GM18858 (cell line): ENCODE measurements at regions not wholly inside any gene's neighbourhood (a gene's known extent, or its start where the extent isn't known, plus 50 kb on each side); places are given as distances from the start of the nearest gene placed in this dataset.

ENCODE experiments used
- ATAC-seq: cut with Tn5 transposase; IDR thresholded peaks from one replicate; pipeline ENCODE4 v1.9.1; 2021; ENCODE audit not compliant: unreplicated experiment

DNA sequence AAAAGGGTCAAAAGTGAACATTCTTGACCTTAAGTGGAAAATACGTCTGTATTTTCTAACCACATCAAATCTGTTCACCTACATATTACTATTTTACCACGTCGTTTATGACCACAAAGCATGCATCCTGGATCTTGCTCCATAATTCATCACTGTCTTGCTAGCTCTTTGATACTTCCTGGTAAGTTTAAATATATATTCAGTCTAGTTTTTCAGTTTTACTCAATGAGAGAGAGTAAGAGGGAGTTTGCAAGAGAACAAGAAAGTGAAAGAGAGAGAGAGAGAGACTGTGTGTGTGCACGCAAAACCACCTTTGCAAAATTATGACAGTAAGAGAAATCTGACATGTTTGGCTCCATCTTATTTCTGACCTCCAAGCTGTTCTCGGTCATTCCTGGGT is 173.7 kb upstream of the GALNTL6 start:
- ATAC-seq: peak; percentile 93

- ATAC-seq: no peak
Observed at GRCh38 chr4:171636606-171637005, 176.6 kb upstream of the GALNTL6 start.

- no peak for ATAC-seq
Observed at GRCh38 chr4:171629737-171630136, 183.5 kb upstream of the GALNTL6 start.

- peak; percentile 98 for ATAC-seq
Observed at GRCh38 chr4:171629182-171629581, 184.0 kb upstream of the GALNTL6 start.

- ATAC-seq: no peak
Observed at GRCh38 chr4:171626554-171626953, 186.7 kb upstream of the GALNTL6 start.

GRCh38 chr4:171622729-171623128 is 190.5 kb upstream of the GALNTL6 start:
- no peak for ATAC-seq

DNA sequence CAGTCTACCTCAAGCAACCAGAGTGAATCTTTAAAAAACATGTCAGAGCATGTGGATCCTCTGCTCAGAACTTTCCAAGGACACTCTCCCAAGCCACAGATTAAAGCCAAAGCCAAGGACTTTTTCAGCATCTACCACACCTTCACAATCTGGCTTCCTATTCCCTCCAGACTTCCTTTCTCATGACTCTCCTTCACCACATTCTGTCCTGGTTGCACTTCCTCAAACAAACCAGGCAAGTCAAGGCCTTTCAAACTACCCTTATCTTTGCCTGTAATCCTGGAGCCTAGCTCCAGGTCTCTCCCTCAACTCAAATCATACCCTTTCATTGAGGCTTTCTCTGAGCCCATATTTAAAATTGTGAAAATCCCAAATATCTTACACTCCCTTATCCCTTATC is 191.6 kb upstream of the GALNTL6 start:
- peak; percentile 54 for ATAC-seq

DNA sequence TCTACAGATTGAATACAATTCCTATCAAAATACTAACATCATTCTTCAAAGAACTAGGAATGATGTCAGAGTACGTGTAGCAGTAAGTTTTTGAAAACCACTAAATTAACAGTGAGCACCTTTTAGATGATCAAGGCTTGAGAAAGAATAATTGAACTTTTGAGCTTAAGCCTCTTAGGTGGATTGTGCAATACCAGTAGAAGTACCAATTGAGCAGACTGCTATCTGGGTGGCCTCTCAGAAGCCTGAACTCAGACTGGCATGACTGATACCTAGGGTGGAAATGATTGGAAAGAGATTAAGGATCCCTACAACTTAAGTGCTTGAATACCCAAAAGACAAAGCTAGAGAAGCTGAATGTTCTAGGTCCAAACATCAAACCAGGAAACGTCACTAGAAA is 200.3 kb upstream of the GALNTL6 start:
- no peak for ATAC-seq

- no peak for ATAC-seq
Observed at GRCh38 chr4:171602638-171603355, 210.4 kb upstream of the GALNTL6 start.

GRCh38 chr4:171601091-171601490 is 212.1 kb upstream of the GALNTL6 start:
- no peak for ATAC-seq

GRCh38 chr4:171599628-171600027 is 213.6 kb upstream of the GALNTL6 start:
- ATAC-seq: no peak

DNA sequence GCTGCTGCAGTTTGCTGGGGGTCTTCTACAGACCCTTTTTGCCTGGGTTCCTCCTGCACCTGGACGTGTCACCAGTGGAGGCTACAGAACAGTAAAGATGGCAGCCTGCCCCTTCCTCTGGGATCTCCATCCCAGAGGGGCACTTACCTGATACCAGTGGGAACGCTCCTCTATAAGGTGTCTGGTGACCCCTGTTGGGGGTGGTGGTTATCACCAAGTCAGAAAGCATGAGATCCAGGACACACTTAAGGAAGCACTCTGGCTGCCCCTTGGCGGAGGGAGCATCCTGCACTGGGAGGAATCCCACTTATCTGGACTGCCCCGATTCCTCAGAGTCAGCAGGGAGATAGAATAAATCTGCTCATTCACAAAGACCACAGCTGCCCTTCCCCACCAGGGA is 218.9 kb upstream of the GALNTL6 start:
- no peak for ATAC-seq

DNA sequence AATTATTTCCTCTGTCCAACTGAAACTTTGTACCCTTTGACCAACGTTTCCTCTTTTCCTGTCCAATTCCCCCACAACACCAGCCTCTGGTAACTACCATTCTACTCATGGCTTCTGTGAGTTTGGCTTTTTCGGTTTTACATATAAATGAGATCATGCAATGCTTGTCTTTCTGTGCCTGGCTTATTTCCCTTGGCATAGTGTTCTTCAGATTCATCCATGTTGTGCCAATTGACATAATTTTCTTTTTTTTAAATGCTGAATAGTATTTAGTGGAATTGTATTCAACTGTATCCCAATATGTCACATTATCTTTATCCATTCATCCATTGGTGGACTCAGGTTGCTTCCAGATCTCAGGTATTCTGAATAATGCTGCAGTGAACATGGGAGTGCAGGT is 222.5 kb upstream of the GALNTL6 start:
- ATAC-seq: no peak

DNA sequence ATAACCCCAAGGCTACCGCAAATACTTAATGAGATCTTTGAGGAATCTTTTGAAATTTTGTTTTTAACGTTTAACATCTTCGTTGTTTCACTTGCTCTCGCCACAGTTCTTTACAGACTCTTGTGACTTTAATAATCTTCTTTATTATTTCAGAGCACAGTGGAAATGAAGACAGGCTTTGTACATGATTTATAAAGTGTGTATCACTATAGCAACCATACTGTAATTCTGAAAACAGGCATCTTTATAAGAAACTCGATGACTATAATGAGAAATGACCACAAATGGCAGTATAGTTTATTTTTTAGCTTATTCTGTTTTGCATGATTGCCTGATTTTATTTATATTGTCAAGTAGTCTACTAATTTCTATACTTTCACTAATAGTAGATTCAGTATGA is 224.4 kb upstream of the GALNTL6 start:
- ATAC-seq: no peak

- ATAC-seq: no peak
Observed at GRCh38 chr4:171588051-171588545, 225.1 kb upstream of the GALNTL6 start.

- peak; percentile 39 for ATAC-seq
Observed at GRCh38 chr4:171583790-171584189, 229.4 kb upstream of the GALNTL6 start.

DNA sequence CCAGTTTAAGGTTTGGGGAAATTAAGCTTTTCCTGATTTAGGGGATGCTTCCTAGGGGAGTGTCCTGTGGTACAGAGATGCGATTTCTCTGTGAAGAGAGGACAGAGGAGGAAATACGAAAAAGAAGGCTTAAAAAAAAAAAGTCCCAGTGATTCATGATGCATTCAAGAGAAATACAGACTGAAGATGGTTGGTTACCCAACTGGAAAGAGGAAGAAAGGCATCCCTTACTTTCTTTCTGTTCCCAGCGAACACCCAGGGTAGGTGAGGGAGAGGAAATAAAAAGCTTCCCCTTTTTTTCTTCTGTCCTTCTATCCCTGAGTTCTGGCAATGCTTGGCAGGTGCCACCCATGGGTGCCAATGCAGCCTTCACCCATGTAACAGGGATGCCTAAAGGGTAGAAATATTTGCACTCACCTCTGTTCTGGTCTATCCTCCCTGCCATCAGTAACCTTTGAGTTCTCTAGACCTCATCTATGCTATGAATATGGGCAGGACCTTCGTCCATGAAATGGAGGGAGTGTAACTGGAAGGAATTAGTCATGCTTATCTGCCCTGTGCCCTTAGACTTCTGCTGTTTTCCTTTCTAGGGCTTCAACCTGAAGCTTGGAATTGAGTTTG is 230.1 kb upstream of the GALNTL6 start:
- peak; percentile 68 for ATAC-seq

- no peak for ATAC-seq
Observed at GRCh38 chr4:171573181-171573580, 240.0 kb upstream of the GALNTL6 start.

- ATAC-seq: peak; percentile 72
Observed at GRCh38 chr4:171565130-171565788, 247.9 kb upstream of the GALNTL6 start.

DNA sequence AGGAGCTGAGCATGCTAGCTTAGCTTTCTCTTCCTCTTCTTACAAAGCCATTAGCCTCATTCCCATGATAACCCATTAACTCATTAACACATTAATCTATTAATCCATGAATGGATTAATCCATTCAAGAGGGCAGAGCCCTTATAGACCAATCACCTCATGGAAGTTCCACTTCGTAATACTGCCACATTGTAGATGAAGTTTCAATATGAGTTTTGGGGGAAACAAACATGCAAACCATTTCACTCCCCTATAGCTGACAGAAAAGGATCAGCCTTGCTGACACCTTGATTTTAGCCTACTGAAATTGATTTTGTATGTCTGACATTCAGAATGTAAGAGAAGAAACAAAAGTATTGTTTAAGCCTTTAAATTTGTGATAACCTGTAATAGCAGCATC is 251.8 kb upstream of the GALNTL6 start:
- ATAC-seq: peak; percentile 77

- ATAC-seq: no peak
Observed at GRCh38 chr4:171553961-171554360, 259.2 kb upstream of the GALNTL6 start.

DNA sequence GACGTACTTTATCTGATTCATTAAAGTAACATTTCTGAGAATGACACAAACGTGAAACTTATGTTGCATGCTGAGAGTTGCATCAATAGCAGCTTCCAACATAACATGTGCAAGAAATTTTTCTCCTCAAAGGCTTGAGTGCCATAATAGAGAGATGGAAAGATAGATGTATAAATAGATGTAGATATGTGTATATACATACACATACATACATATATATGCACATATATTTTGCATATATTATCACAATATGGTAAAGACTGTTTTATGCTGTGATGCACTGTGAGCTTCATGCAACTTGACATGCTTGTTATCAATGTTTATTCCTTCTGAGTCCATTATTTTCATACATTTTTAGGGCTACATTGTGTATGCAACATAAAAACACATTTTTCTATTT is 270.6 kb upstream of the GALNTL6 start:
- no peak for ATAC-seq
